ENCODE measurements at regions not wholly inside any gene's neighbourhood (a gene's known extent, or its start where the extent isn't known, plus 50 kb on each side); places are given as distances from the start of the nearest gene placed in this dataset.

DNA sequence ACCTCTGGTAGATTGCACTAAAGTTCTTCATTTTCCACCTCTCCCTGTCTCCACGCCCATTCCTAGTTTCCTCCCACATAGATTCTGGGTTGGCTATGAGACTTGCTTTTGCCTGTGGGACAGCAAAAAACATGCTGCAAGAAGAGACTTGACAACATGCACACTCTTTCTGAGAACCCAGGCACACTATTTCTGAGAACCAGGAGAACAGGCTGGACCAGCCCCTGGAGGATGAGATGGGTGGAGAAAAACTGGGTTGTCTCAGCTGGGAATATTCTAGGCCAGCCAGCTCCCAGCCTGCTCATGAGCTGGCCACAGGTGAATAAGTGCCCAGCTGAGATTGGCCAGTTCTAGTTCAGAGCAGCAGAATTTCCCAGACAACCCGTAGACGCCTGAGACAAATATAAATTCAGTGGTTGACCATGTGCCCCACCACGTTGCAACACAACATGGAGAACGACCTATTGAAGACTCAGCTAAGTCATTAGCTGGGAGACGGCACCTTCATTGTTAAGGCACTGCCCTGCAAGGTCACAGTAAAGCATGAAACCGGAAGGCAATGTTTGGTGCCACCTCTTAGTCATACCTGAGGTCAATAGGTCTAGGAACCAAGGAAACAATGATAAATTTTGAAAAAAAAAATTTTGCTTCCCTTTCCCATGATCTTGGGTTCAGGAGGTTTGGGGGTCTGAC, 92.7 kb upstream of the AKR1E2 start:
- DNase-seq (ENCODE audit: low spot score) (peak; percentile 24), FAIRE-seq (no peak)

DNA sequence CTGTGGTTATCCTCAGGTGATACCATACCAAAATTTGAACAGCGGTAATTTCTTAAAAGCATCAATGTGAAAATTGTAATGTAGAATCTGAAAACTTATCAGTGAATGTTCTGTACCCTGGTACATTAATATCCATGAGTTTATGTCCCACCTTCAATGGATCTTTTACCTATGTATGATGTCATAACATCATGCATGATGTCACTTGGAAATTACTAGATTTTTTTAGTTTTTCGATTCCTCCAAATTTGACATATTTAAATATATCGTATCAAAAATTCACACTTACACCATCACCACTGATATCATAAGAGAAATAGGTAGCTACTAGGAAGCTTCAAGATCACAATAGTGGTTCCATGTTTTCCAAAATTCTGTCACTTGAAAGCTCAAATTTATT, 95.0 kb upstream of the AKR1E2 start:
- DNase-seq (ENCODE audit: low spot score) (no peak), FAIRE-seq (no peak)

DNA sequence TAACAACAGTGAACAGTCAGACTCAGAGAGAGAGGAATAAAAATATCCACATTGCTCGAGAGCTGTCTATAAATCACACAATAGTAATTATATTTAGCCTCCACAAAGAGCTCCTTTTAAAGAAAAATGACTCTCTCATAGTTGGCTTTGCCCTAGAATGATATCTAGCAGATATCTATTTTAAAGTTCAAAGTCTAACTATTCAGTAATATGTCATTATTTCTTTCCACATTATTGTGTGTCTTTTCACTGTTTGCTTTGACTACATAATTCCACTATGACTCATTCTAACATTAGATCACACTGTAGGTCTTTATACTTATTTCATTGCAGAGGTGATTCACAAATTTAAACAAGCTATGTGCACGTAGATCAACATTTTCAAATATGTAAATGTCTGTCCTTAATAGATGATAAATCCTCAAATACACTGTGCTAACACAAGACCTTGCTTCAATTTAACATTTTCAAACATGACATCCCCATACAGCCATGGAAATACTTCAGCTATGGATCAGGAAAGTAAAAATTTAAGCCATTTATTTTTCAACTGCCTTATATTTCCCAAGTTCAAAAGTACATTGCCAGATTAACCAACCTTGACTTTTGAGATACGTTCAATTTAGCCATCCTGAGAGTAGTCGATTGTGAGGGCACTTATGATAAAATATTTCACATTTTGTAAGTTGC, 99.9 kb upstream of the AKR1E2 start:
- DNase-seq (ENCODE audit: low spot score) (peak; percentile 100), FAIRE-seq (peak; percentile 99)

DNA sequence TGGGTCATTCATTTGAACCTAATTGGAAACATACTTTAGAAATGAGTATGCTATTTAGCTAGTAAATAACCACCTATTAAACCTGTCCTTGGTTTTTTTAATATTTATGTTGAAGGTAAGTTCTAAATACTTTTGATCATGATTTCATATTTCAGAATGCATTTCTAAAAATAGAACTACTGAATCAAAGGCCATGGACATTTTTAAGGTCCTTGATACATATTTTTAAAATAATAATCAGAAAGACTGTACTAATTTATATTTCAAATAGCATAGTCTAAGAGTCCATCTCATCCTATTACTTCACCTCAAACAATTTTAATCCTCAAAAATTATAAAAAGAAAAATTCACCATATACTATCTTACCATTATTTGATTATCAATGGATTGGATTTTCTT, 102.1 kb upstream of the AKR1E2 start:
- DNase-seq (ENCODE audit: low spot score): no peak
- no peak for FAIRE-seq

DNA sequence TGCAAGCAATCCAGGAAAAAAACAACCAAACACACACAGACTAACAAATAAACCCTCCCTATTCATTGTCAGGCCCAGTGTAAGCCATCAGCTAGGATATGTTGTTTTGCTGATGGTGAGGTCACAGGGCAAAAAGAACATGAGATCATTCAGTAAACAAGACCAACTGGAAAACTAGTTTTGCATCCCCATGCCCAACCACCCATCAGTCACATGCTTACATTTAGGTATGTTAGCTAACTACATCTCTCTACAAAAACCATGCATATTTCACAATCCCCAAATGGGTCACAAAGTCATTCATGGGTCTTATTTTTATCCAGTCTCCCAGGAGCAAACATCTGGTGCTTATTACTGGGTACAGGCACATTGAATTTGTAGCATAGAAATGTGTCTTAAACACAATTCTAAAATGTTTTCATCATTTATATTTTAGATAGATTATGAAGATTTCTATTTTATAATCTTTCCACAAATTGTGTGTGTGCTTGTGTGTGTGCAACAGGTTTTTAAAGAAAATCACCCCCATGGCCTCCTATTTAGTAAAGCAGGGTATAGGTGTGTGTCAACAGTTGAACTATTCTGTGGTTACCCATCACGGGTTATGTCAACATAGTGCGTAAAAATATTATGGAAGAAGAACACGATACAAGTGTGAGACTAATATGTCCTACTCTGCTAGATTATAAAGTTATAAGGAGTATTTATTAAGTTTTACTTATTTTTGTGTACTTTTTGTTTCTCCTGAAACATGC, 103.8 kb upstream of the AKR1E2 start:
- DNase-seq (ENCODE audit: low spot score): no peak
- FAIRE-seq: no peak

DNA sequence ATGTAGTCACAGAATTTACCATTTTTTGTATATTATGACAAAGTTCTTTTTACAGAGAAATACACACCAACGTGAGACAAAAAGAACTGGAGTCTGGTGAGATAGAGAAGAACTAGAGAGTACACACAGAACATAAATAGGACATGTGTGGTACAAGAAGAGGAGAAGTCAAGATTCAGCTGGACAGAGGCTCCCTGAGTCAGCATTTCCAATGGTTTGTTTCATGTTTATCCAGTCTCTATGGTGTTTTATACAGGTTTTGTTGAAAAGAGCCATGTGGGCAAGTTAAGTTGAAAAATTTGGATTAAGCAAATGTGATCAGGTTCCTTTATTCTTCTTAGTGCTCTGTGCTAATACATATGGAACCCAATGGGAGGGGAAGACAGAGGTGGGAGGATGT, 105.5 kb upstream of the AKR1E2 start:
- FAIRE-seq: no peak
- DNase-seq (ENCODE audit: low spot score): no peak

DNA sequence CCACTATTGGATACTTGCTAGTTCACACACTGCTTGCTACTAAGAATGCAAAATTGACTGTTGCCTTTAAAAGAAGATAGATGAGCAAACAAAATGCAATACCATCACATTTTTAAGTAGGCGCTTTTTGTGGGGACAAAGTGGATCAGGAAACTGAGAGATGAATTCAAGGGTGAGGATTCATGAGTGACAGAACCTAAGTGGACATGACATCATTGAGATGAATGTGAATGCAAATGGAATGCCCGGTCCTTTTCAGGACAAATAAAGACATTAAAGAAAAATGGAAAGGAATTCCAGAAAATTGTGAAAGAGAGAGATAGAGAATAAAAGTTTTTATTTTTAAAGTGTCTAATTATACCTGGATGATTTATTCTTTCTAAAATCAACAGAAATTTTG, 106.3 kb upstream of the AKR1E2 start:
- no peak for FAIRE-seq

DNA sequence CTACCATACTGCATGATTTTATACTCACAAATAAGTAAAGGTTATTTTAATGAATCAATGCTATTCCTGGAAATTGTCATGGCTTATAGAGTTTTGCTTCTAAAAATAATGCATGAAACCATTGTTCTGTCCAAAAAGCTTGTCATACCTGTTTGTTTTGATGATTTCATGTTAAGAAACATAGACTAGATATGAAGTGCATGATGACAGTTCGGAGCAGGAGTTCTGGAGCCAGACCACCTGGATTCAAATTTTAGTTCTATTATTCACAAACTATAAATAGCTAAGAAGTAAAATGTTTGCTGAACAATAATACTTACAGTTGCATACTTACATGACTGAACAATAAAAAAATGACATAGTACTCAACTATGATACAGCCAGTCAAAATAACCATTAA, 107.0 kb upstream of the AKR1E2 start:
- no peak for FAIRE-seq

More for the DNA sequence above, 106.3 kb upstream of the AKR1E2 start:
- no peak for DNase-seq (ENCODE audit: low spot score)

DNA sequence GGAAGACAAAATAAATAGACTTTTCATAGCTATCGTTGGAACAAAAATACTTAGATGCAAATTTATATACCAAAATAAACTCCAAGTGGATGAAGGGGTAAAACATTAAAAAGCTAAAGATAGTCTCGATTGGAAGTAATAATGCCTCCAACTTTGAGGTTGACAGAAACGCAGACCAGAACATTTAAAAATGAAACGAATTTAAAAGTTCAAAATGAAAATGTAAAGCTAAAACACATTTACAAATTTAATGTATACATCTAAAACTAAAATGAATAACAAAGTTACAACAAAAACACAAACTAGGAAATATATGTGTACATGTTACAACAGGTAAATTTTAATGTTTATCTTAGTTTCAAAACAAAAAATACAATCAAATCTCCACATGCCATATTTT, 107.5 kb upstream of the AKR1E2 start:
- peak; percentile 66 for FAIRE-seq

More for the DNA sequence above, 107.0 kb upstream of the AKR1E2 start:
- DNase-seq (ENCODE audit: low spot score): no peak

DNA sequence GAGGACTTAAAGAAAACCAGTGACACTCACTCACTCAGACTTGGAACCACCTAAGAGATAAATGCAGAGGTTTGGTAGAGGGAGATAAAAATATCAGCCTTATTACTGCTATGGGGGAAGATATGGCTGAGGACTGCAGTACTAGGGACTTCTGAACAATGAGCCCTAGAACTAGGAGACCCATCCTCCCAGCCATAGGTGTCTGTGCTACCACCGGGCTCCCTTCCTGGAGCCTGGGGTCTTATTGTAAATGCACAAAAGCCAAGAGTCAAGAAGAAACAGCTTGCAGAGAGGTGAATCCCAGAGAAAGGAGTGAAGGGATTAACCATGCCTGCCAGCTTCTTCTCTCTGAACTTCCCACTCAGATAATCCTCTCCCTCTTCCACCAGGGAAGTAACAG, 108.3 kb upstream of the AKR1E2 start:
- no peak for FAIRE-seq
- DNase-seq (ENCODE audit: low spot score): no peak

More for the DNA sequence above, 107.5 kb upstream of the AKR1E2 start:
- DNase-seq (ENCODE audit: low spot score): no peak

DNA sequence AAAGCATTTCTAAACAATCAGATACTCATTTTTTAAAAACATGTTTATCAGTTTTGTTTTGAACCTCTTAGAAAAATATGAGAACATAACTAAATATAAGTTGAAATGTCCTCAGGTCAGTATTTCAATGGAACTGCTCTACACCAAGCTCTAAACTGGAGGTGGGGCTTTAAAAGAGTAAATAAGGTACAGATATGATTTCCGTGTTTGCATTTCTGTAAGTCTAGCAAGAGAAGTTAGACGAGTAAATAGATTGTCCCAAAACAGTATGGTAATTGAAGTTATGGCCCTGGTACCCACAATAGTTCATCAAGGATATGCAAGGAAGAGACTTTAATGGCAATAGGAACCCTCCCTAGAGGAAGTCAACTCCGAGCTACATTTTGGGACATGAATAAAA, 115.1 kb upstream of the AKR1E2 start:
- DNase-seq (ENCODE audit: low spot score) (no peak), FAIRE-seq (no peak)

DNA sequence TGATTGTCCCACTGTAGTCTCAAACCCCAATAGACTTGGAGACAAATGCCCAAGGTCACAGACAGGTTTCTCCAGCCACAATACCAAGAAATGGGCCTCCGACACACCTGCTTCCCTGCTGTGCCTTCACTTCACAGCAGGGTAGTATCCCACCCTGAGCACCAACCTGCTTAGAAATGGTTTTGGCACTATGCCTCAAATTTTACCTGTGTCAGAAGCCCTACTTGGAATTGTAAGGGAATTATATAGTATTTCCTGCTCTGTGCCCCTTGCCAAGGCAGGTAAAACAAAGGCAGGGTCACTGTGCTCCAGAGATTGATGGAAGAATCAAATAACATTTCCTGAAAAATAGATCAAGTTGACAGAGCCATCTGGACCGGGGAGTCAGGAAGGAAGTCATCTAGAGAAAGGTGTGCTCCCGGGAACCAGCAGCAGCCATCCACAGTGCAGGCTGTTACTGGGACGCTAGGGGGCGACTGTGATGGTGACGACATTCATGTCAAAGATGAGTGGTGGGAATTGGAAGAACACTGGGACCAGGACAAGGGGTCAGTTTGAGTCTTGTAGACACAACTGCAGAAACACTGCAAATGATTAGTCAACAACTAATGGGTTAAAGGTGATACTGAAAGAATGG, 117.8 kb upstream of the AKR1E2 start:
- FAIRE-seq: no peak
- no peak for DNase-seq (ENCODE audit: low spot score)

DNA sequence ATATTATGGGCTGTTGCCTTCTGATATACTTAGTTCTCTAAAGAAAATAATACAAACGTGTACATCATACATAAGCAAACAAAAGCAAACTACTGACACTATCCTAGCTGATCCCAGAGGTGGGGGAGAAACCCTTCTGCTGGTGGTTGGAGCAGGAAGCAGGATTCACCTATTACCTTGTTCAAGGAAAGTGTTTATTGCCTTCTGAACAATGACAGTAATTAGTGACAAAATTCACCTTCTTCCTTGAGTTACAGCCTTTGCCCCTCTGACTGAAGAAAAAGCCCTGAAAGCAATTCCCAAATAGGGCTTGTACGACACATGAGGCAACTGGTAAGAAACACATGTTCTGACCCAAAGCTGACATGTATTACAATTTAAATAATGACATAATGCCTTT, 118.8 kb upstream of the AKR1E2 start:
- DNase-seq (ENCODE audit: low spot score) (no peak), FAIRE-seq (no peak)

DNA sequence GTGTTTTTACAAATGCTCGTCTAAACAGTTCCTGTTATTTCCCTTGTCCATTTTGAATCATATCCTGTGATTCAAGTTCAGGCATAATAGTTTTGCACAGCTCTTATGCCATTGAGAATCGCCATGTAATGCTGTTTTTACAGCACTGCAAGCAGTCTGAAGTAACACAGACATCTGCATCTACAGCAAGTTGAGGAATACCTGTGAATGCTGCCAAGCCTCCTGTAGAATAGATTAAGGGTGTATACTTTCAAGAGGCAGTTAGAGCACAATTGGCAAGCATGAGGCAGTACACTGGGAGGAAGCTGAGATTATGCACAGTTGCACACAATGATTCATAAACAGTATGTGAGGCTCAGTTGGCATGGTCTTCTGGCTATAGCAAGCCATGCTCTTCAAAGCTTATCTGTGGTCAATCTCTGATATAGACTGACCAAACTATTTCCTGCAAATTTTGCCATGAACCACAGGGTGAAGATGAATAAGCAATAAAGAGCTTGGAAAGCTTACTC, 121.9 kb upstream of the AKR1E2 start:
- FAIRE-seq: peak; percentile 99
- DNase-seq (ENCODE audit: low spot score): peak; percentile 100

DNA sequence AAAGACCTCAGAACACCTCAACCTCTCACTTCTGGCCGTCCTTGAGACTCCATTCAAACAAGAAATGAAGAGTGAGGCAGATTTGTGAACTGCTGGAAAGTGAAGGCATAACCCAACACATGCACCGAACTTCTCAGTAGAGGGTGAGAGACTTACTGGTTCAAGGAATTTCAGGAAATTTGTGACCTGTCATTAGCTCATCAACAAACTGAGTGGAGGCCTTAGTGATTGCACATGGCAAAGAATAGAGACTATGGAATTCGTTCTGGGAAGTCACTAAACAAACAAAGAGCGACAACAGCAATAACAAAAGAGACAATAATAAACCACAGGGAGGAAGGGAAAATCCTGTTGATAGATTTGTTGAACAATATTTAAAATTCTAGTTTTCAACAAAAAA, 125.0 kb upstream of the AKR1E2 start:
- no peak for FAIRE-seq
- DNase-seq (ENCODE audit: low spot score): no peak

DNA sequence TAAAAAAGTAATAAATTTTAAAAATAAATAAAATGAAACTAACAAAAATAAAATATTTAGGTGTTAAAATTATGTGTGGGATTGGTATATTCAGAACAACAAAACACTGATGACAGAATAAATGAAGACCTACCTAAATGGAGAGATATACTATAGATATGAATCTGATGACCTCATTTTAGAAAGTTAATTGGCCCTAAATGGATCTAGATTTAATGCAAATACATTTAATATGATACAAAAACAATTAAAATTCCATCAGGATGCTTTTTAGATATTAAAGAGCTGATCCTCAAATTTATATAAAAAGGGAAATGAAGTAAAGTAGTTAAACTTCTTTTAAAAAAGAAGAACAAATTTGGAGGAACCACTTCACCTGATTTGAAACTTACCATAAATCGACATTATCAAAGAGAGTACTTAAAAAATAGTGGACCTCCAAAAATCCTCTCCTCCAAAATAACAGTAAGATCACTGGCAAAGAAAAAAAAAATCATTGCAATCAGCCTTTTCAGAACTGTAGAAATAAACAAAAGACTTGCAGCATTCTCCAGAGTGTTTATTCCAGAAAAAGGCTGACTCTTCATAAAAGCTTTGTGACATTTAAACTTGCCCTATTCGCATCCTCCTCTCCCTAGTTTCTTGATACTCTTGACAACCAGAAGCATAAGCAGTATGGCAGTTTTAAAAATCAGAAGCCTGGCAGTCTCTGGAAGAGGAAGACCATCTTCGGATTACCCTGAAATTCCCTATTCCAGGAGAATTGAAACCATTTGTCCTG, 125.9 kb upstream of the AKR1E2 start:
- FAIRE-seq: peak; percentile 66
- no peak for DNase-seq (ENCODE audit: low spot score)

DNA sequence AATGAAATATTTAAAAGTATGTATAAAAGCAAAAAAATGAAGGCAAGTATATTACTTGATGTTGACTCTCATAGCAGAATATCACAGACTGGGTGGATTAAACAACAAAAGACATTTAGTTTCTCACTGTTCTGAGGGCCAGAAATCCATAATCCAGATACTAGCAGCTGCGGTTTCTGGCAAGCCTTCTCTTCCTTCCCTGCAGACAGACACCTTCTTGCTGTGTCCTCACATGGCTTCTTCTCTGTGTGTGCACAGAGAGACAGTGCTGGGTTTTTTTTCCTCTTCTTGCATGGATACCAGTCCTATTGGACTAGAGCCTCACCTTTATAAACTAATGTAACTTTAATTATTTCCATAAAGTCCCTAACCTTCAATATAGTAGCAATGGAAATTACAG, 127.9 kb upstream of the AKR1E2 start:
- FAIRE-seq (no peak), DNase-seq (ENCODE audit: low spot score) (no peak)

DNA sequence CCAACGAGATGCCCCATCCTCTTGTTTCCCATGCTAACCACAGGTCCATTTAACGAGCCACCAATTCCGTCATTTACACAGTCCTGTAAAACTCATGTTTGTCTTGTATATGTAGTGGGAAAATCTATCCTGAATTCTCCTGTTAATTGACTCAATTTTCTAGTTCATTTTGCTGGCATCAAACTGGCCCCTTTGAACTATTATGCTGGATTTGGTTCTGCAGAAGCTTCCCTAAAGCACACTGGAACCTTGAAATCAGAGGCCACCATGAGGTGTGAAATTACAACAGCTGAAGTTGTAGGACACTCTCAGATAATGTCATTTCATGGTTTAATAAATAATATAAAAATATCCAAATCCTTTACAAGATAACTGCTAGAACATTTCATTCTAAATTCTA, 129.8 kb upstream of the AKR1E2 start:
- FAIRE-seq (no peak), DNase-seq (ENCODE audit: low spot score) (no peak)

DNA sequence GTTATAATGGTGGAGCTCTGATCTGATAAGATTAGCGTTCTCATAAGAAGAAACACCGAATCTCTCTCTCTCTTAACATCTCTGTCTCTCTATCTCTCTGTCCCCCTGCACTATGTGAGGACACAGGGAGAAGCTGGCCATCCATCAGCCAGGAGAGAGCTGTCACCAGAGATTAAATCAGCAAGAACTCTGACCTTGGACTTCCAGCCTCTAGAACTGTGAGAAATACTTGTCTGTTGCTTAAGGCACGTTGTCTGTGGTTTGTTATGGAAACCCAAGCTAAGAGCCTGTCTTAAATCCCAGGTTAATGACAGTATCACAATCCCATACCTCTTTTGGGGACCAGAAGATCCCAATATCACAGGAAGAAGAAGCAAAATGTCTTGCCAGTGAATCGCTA, 132.0 kb upstream of the AKR1E2 start:
- DNase-seq (ENCODE audit: low spot score): peak; percentile 33
- no peak for FAIRE-seq

DNA sequence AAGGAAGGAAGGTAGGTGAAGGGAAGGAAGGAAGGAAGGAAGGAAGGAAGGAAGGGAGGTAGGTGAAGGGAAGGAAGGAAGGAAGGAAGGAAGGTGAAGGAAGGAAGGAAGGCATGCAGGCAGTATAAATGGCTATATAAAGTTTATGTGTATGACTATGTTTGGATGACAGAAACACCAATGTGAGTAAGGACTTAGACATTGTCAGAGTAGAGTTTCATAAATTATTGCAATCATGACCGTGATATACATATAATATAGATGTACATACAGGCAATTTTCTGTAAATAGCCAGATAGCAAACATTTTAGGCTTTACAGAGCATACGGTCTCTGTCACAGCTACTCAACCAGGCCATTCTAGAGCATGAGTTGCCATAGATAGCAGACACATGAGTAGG, 133.8 kb upstream of the AKR1E2 start:
- FAIRE-seq: no peak
- no peak for DNase-seq (ENCODE audit: low spot score)

DNA sequence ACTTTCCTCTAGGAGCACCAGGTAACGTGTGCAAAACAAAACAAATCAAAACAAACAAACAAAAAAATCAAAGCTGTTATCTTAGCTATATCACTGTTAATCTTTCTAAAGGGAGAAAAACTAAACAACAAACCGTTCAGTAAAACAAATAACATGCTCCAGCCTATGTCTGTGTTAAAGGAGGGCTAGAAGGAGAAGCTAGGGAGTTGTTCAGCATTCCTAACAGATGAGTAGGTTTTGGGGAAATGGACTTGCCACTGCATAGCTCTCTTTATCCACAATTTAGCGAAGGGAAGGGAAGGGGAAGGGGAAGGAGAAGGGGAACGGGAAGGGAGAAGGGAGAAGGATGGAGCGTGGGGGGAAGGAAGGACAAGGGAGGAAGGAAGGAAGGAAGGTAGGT, 134.2 kb upstream of the AKR1E2 start:
- FAIRE-seq (no peak), DNase-seq (ENCODE audit: low spot score) (peak; percentile 34)
